PC-9 (cell line): ENCODE measurements at regions not wholly inside any gene's neighbourhood (a gene's known extent, or its start where the extent isn't known, plus 50 kb on each side); places are given as distances from the start of the nearest gene placed in this dataset.

Source experiments
- EZH2 ChIP-seq: fragments of 200-600 bp; sonication (generic); IDR thresholded peaks from 2 replicates; pipeline ENCODE4 v1.8.0; 2017; ENCODE audit warnings: antibody characterized with exemption, low read depth
- TF ChIP-seq, protein P1 (sequence below): fragments of 200-600 bp; sonication (generic); conservative IDR thresholded peaks from 2 replicates; pipeline ENCODE4 v1.6.1; 2017; ENCODE audit warnings: mixed run types, antibody characterized with exemption, mild to moderate bottlenecking, moderate library complexity

DNA sequence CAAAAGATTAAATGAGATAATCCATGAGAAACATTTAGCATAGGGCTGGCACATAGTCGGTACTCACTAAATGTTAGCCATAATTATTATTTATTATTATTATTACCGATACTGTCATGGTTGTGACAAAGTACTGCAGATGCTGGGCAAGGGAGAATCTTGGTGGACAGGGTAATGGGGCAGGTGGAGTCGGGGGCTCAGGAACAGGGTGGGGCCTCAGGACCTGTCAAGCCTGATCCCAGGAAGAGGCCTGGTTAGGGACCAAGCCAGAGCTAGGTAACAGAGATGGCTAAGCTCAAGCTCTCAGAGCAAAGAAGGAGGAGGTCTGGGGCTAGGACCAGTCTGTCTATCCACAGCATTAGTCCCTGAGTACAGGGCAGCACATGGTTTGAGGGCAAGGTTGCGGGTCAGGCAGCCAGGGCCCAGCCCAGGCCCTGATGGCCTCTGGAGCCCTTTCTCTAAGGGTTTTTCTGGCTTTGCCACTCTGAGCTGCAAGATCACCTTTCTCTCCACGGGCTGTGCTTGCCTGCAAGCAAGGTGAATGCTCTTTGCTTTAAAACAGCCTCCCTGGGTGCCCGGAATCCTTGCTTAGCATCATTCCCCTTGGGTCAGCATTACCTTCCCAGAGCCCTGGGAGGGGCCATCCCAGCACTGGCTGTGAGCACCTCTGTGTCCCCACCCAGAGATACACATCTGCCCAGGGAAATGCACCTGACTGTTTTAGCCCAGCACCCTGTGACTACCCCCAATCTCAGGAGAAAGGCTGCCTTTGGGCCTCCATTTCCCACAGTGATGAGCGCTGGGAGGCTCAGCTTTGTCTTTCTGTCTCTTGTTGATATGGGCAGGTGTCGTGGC, 572.0 kb downstream of the PTPRU start:
- TF ChIP-seq, protein P1, sequence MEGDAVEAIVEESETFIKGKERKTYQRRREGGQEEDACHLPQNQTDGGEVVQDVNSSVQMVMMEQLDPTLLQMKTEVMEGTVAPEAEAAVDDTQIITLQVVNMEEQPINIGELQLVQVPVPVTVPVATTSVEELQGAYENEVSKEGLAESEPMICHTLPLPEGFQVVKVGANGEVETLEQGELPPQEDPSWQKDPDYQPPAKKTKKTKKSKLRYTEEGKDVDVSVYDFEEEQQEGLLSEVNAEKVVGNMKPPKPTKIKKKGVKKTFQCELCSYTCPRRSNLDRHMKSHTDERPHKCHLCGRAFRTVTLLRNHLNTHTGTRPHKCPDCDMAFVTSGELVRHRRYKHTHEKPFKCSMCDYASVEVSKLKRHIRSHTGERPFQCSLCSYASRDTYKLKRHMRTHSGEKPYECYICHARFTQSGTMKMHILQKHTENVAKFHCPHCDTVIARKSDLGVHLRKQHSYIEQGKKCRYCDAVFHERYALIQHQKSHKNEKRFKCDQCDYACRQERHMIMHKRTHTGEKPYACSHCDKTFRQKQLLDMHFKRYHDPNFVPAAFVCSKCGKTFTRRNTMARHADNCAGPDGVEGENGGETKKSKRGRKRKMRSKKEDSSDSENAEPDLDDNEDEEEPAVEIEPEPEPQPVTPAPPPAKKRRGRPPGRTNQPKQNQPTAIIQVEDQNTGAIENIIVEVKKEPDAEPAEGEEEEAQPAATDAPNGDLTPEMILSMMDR: no peak
- TF ChIP-seq EZH2: no peak
